ENCODE measurements at regions not wholly inside any gene's neighbourhood (a gene's known extent, or its start where the extent isn't known, plus 50 kb on each side); places are given as distances from the start of the nearest gene placed in this dataset.

DNA sequence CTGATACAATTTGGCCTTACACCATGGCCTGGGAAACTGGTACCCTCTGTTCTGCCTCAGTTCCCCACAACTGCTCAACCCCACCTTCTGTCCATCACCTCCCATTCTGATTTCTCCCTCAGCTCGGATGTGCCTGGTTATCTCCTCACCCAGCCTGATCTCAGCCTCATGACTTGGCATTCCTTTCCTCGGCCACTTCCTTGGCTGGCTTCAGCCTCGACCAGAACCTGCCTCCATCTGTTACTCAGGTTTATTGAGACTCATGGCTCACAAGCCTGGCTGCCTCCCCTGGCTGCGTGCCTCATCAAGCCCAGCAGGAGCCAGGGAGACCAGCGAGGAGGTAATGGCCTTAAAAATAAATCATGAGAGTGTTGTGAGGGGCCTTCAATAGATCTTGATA is 356.2 kb upstream of the SPRED2 start:
- ATAC-seq (no peak), DNase-seq (ENCODE audit: low read depth, low spot score) (no peak)
- CTCF ChIA-PET: no interaction called here
- no peaks in the 10 kb centered on the region for H3K9me3 ChIP-seq (ENCODE audit: control insufficient read depth, insufficient read depth, low read depth, low read length)
- BruUV-seq (replicated peaks): no TSS peak
- no peak overlapping the region for H3K27ac ChIP-seq (ENCODE audit: low read length)
- intact Hi-C loops (cut with micrococcal nuclease; ENCODE audit: unreplicated experiment) (no loop called here), in situ Hi-C loops (cut with HindIII; ENCODE audit: low pct_unique_long_range_greater_than_20kb, low sequenced_read_pairs) (no loop called here)
- H3K36me3 ChIP-seq (ENCODE audit: control insufficient read depth, insufficient read depth, low read length): no peaks in the 10 kb centered on the region
- TF ChIP-seq POLR2AphosphoS5 (IDR thresholded peaks at IDR 0.05; ENCODE audit: low read depth, low read length): no peak
- TF ChIP-seq, protein P1, sequence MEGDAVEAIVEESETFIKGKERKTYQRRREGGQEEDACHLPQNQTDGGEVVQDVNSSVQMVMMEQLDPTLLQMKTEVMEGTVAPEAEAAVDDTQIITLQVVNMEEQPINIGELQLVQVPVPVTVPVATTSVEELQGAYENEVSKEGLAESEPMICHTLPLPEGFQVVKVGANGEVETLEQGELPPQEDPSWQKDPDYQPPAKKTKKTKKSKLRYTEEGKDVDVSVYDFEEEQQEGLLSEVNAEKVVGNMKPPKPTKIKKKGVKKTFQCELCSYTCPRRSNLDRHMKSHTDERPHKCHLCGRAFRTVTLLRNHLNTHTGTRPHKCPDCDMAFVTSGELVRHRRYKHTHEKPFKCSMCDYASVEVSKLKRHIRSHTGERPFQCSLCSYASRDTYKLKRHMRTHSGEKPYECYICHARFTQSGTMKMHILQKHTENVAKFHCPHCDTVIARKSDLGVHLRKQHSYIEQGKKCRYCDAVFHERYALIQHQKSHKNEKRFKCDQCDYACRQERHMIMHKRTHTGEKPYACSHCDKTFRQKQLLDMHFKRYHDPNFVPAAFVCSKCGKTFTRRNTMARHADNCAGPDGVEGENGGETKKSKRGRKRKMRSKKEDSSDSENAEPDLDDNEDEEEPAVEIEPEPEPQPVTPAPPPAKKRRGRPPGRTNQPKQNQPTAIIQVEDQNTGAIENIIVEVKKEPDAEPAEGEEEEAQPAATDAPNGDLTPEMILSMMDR (IDR thresholded peaks at IDR 0.05): no peak
- no peak for TF ChIP-seq TCF7L2 (IDR thresholded peaks at IDR 0.05; ENCODE audit: low read depth, low read length)
- TF ChIP-seq, protein P2, sequence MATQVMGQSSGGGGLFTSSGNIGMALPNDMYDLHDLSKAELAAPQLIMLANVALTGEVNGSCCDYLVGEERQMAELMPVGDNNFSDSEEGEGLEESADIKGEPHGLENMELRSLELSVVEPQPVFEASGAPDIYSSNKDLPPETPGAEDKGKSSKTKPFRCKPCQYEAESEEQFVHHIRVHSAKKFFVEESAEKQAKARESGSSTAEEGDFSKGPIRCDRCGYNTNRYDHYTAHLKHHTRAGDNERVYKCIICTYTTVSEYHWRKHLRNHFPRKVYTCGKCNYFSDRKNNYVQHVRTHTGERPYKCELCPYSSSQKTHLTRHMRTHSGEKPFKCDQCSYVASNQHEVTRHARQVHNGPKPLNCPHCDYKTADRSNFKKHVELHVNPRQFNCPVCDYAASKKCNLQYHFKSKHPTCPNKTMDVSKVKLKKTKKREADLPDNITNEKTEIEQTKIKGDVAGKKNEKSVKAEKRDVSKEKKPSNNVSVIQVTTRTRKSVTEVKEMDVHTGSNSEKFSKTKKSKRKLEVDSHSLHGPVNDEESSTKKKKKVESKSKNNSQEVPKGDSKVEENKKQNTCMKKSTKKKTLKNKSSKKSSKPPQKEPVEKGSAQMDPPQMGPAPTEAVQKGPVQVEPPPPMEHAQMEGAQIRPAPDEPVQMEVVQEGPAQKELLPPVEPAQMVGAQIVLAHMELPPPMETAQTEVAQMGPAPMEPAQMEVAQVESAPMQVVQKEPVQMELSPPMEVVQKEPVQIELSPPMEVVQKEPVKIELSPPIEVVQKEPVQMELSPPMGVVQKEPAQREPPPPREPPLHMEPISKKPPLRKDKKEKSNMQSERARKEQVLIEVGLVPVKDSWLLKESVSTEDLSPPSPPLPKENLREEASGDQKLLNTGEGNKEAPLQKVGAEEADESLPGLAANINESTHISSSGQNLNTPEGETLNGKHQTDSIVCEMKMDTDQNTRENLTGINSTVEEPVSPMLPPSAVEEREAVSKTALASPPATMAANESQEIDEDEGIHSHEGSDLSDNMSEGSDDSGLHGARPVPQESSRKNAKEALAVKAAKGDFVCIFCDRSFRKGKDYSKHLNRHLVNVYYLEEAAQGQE (IDR thresholded peaks at IDR 0.05; ENCODE audit: insufficient read depth in 1 of 2, low read depth in 2 of 2, low read length in 1 of 2): no peak
- TF ChIP-seq SIN3A (IDR thresholded peaks at IDR 0.05; ENCODE audit: borderline replicate concordance, insufficient read depth, low read depth, low read length): no peak
- H3K27me3 ChIP-seq (ENCODE audit: control insufficient read depth, insufficient read depth, low read length): no peaks in the 10 kb centered on the region
- POLR2A ChIA-PET: no interaction called here
- no peak overlapping the region for H3K4me3 ChIP-seq (ENCODE audit: low read depth in 2 of 2, low read length in 2 of 2)
- H3K4me1 ChIP-seq (ENCODE audit: control insufficient read depth, insufficient read depth, low read length): no peaks in the 10 kb centered on the region

DNA sequence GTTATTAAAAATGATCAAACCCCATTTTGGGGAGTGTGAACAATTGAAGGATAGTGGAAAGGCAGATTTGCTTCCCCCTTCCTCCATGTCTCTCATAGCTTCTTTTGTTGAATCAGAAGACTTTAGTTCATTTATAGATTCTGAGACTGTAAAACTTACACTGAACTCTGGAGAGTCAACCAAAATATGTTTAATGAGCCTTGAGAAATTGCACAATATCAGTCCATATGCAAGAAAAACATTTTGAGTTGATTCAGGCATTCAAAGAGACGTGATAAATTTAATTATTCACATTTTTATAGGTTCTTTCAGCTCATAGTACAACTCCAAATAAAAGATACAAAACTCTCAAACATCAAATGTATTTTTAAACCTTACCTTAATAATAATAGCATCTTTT is 354.4 kb upstream of the SPRED2 start:
- DNase-seq (ENCODE audit: low read depth, low spot score): no peak
- H3K4me3 ChIP-seq (ENCODE audit: low read depth in 2 of 2, low read length in 2 of 2): no peak overlapping the region
- in situ Hi-C loops (cut with HindIII; ENCODE audit: low pct_unique_long_range_greater_than_20kb, low sequenced_read_pairs): no loop called here
- POLR2A ChIA-PET: no interaction called here
- H3K36me3 ChIP-seq (ENCODE audit: control insufficient read depth, insufficient read depth, low read length): no peaks in the 10 kb centered on the region
- no peak for ATAC-seq
- no TSS peak for BruUV-seq (replicated peaks)
- H3K27me3 ChIP-seq (ENCODE audit: control insufficient read depth, insufficient read depth, low read length): no peaks in the 10 kb centered on the region
- H3K4me1 ChIP-seq (ENCODE audit: control insufficient read depth, insufficient read depth, low read length): no peaks in the 10 kb centered on the region
- H3K27ac ChIP-seq (ENCODE audit: low read length): no peak overlapping the region
- CTCF ChIA-PET: no interaction called here
- no peaks in the 10 kb centered on the region for H3K9me3 ChIP-seq (ENCODE audit: control insufficient read depth, insufficient read depth, low read depth, low read length)
- intact Hi-C loops (cut with micrococcal nuclease; ENCODE audit: unreplicated experiment): no loop called here
- TF ChIP-seq, protein P1 (IDR thresholded peaks at IDR 0.05): no peak
- TF ChIP-seq SIN3A (IDR thresholded peaks at IDR 0.05; ENCODE audit: borderline replicate concordance, insufficient read depth, low read depth, low read length): no peak

Data from Panc1 (cell line).